ENCODE measurements at regions not wholly inside any gene's neighbourhood (a gene's known extent, or its start where the extent isn't known, plus 50 kb on each side); places are given as distances from the start of the nearest gene placed in this dataset.

- Histone ChIP-seq H3K27me3 (no peaks in the 10 kb centered on the region), H4K20me1 (no peaks in the 10 kb centered on the region), H3K4me3 (no peak overlapping the region), H3K9ac (no peak overlapping the region), H3K9me3 (peaks cover 6% of the 10 kb centered on the region), H3K36me3 (no peaks in the 10 kb centered on the region), H3K27ac (no peak overlapping the region), H3K4me1 (peaks cover 8% of the 10 kb centered on the region), H3K4me2 (no peak overlapping the region)
- TF ChIP-seq Cebpa-rat (IDR thresholded peaks at IDR 0.05), result no peak
Measured at GRCh38 chr14:101178184-101179072, 274.9 kb upstream of the RTL1 start.

- no peaks in the 10 kb centered on the region for H3K27me3 ChIP-seq
- no peak overlapping the region for H3K27ac ChIP-seq
- TF ChIP-seq Cebpa-rat (IDR thresholded peaks at IDR 0.05), result no peak
- H3K4me1 ChIP-seq, result peaks cover 18% of the 10 kb centered on the region
- no peak overlapping the region for H3K9ac ChIP-seq
- H3K4me2 ChIP-seq, result no peak overlapping the region
- no peaks in the 10 kb centered on the region for H4K20me1 ChIP-seq
- H3K9me3 ChIP-seq, result peaks cover 6% of the 10 kb centered on the region; the same call in 1 of the 2 replicates
- H3K4me3 ChIP-seq, result no peak overlapping the region
- no peaks in the 10 kb centered on the region for H3K36me3 ChIP-seq
Measured at GRCh38 chr14:101179691-101180211, 276.2 kb upstream of the RTL1 start.

GRCh38 chr14:101181446-101182313 is 278.2 kb upstream of the RTL1 start:
- H3K4me2 ChIP-seq, result 0 out of 2 replicates have a peak overlapping the region, but pooled peaks have one; percentile 22
- H3K27me3 ChIP-seq, result no peaks in the 10 kb centered on the region
- no peaks in the 10 kb centered on the region for H3K36me3 ChIP-seq
- no peaks in the 10 kb centered on the region for H4K20me1 ChIP-seq
- no peak overlapping the region for H3K27ac ChIP-seq
- H3K9me3 ChIP-seq, result peaks cover 6% of the 10 kb centered on the region; the same call in 1 of the 2 replicates
- H3K9ac ChIP-seq, result no peak overlapping the region
- H3K4me3 ChIP-seq, result no peak overlapping the region
- no peak for TF ChIP-seq Cebpa-rat (IDR thresholded peaks at IDR 0.05)
- H3K4me1 ChIP-seq, result peaks cover 37% of the 10 kb centered on the region

DNA sequence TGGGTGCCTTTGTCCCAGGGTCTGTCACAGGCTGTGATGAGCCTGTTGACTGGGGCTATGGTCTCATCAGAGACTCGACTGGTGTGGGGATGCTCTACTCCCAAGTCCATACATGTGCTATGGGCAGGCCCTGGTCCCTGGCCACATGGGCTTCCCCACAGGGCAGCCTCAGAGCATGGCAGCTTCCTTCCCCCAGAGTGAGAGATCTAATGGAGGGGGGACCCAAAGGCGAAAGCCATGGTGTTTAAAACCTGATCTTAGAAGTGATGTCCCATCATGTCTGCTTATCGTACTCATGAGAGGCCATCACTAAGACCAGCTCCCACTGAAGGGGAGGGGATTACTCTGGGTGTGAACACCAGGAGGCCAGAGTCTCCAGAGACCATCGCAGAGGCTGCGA is 279.0 kb upstream of the RTL1 start:
- H3K4me1 ChIP-seq, result peaks cover 43% of the 10 kb centered on the region
- H4K20me1 ChIP-seq, result no peaks in the 10 kb centered on the region
- H3K4me3 ChIP-seq, result no peak overlapping the region
- H3K27ac ChIP-seq, result no peak overlapping the region
- no peaks in the 10 kb centered on the region for H3K27me3 ChIP-seq
- no peak overlapping the region for H3K9ac ChIP-seq
- no peak for TF ChIP-seq Cebpa-rat (IDR thresholded peaks at IDR 0.05)
- no peaks in the 10 kb centered on the region for H3K36me3 ChIP-seq
- no peak overlapping the region for H3K4me2 ChIP-seq
- peaks cover 6% of the 10 kb centered on the region; the same call in 1 of the 2 replicates for H3K9me3 ChIP-seq

DNA sequence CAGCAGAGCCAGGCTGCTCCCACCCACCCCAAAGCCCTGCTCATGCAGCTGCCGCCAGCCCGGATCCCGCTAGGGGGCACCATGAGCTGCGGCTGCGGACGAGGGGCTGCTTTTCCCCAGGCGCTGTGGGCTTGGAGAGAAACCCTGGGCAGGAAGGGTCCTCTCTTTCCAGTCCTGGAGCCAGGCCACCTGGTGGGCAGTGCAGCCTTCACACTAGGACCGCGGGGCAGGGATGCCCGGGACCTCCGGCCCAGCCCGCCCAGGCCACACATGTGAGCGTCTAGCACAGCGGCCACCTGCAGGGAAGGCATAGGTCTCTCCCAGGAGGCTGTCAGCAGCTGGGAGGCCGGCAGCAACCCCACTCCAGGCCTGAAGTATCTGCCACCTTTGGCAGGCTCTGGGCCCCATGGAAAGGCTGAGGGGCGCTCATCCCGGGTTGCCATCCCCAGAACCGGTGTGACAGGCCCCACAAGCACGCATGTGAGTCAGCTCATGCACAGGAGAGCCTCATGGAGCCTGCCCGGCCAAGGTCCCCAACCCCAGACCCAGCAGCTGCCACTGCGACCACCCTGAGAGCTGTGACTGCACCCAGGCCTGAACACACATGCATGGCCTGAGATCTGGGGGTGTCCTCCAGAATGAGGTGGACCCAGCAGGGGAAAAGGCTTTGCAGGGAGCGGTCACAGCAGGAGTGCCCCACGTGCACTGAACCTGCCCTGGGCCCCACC is 280.0 kb upstream of the RTL1 start:
- no peak for TF ChIP-seq Cebpa-rat (IDR thresholded peaks at IDR 0.05)
- Histone ChIP-seq H3K4me3 (no peak overlapping the region), H3K4me2 (no peak overlapping the region), H3K9me3 (peaks cover 6% of the 10 kb centered on the region; the same call in 1 of the 2 replicates), H4K20me1 (no peaks in the 10 kb centered on the region), H3K4me1 (peaks cover 54% of the 10 kb centered on the region), H3K36me3 (no peaks in the 10 kb centered on the region), H3K27ac (no peak overlapping the region), H3K9ac (no peak overlapping the region), H3K27me3 (no peaks in the 10 kb centered on the region)

- Histone ChIP-seq H3K9me3 (peaks cover 6% of the 10 kb centered on the region; the same call in 1 of the 2 replicates), H3K36me3 (no peaks in the 10 kb centered on the region), H3K27me3 (no peaks in the 10 kb centered on the region), H3K4me2 (no peak overlapping the region), H3K4me3 (no peak overlapping the region), H3K9ac (no peak overlapping the region), H3K4me1 (peaks cover 59% of the 10 kb centered on the region), H4K20me1 (no peaks in the 10 kb centered on the region), H3K27ac (no peak overlapping the region)
- no peak for TF ChIP-seq Cebpa-rat (IDR thresholded peaks at IDR 0.05)
Measured at GRCh38 chr14:101184104-101184455, 280.6 kb upstream of the RTL1 start.

DNA sequence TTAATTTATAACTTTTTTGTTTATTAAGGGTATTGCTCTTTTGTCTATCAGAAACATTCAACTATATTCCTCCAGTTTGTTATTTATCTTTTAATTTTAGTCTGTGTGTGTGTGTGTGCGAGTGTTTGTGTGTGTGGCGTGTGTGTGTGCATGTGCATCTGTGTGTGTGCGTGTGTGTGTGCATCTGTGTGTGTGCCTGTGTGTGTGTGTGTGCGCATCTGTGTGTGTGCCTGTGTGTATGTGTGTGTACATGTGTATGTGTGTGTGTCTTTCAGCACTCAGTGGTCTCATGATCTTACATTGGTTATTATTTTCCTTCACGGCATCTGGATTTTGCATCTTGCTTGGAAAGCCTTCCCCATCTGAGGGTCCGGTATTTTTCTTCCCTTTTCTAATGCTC is 281.1 kb upstream of the RTL1 start:
- H3K4me2 ChIP-seq, result no peak overlapping the region
- H3K9ac ChIP-seq, result no peak overlapping the region
- H3K9me3 ChIP-seq, result peaks cover 6% of the 10 kb centered on the region; the same call in 1 of the 2 replicates
- H3K4me3 ChIP-seq, result no peak overlapping the region
- H3K27ac ChIP-seq, result no peak overlapping the region
- peaks cover 64% of the 10 kb centered on the region for H3K4me1 ChIP-seq
- no peak for TF ChIP-seq Cebpa-rat (IDR thresholded peaks at IDR 0.05)
- H3K27me3 ChIP-seq, result no peaks in the 10 kb centered on the region
- no peaks in the 10 kb centered on the region for H3K36me3 ChIP-seq
- H4K20me1 ChIP-seq, result no peaks in the 10 kb centered on the region

DNA sequence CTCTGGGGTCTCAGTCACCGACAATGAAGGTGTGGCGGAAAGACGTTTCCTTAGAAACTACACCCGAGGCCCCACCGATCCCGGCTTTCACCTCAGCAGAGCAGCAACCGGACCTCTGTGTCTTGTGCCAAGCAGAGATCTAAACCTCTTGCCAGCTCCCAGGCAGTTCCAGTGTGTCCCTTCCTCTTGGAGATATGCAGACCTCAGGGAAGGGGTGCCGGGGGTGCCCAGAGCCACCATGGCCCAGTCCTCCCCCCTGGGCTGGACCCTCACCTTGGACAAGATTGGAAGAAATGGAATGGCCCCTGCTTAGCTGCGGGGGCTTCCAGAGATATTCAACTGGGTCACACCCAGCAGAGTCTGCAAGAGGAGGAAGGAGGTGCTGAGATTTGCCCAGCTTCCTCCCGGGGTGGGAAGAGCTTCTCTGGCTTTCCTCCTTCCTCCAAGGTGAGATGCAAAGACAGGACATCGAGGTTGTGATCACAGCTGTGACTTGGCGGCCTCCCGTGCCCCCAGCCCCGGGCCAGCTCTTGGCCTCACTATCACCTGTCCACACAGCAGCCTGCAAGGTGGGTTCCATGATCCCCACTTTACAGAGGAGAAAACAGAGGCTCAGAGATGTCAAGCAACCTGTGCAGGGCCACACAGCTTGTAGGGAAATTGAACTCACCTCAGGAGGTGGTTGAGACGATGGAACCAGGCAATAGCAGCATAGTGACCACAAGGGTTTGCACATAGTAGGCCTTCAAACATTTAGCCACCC is 281.7 kb upstream of the RTL1 start:
- peaks cover 71% of the 10 kb centered on the region for H3K4me1 ChIP-seq
- no peak for TF ChIP-seq Cebpa-rat (IDR thresholded peaks at IDR 0.05)
- no peak overlapping the region for H3K4me3 ChIP-seq
- no peak overlapping the region for H3K9ac ChIP-seq
- no peaks in the 10 kb centered on the region for H3K36me3 ChIP-seq
- H3K27ac ChIP-seq, result no peak overlapping the region
- no peaks in the 10 kb centered on the region for H3K27me3 ChIP-seq
- H4K20me1 ChIP-seq, result no peaks in the 10 kb centered on the region
- H3K4me2 ChIP-seq, result peak overlapping the region; percentile 53
- peaks cover 6% of the 10 kb centered on the region; the same call in 1 of the 2 replicates for H3K9me3 ChIP-seq
